GM21576 (cell line): ENCODE measurements at regions not wholly inside any gene's neighbourhood (a gene's known extent, or its start where the extent isn't known, plus 50 kb on each side); places are given as distances from the start of the nearest gene placed in this dataset.
"Not testable (repeated sequence)": the region's sequence is repeated elsewhere in the genome, so short reads cannot be mapped to it uniquely, and the experiment has no call there.

Source experiments
- ATAC-seq: cut with Tn5 transposase; IDR thresholded peaks from one replicate; pipeline ENCODE4 v1.9.1; 2021; ENCODE audit warnings: mild to moderate bottlenecking, moderate library complexity; ENCODE audit not compliant: unreplicated experiment

GRCh38 chr6:134619789-134620188, 301.9 kb upstream of the SGK1 start:
- no peak for ATAC-seq

- ATAC-seq = peak; percentile 76
Observed at GRCh38 chr6:134619077-134619476, 301.2 kb upstream of the SGK1 start.

- ATAC-seq = no peak
Observed at GRCh38 chr6:134614606-134615485, 296.9 kb upstream of the SGK1 start.

DNA sequence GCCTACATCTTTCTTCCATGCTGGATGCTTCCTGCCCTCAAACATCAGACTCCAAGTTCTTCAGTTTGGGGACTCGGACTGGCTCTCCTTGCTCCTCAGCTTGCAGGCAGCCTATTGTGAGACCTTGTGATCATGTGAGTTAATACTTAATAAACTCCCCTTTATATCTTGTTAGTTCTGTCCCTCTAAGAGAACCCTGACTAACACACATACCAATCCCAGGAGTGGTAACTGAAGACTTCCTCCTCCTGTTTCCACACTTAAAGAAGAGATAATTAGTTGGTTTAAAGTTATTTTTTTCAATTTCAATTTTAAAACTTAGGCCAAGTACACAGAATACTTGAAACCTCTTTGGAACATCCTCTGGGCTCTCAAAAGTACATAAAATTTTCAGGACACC, 294.2 kb upstream of the SGK1 start:
- not testable (repeated sequence) for ATAC-seq

- ATAC-seq = no peak
Observed at GRCh38 chr6:134610411-134610810, 292.5 kb upstream of the SGK1 start.

GRCh38 chr6:134609716-134610261, 291.9 kb upstream of the SGK1 start:
- ATAC-seq = no peak

- no peak for ATAC-seq
Observed at GRCh38 chr6:134607411-134607810, 289.5 kb upstream of the SGK1 start.

DNA sequence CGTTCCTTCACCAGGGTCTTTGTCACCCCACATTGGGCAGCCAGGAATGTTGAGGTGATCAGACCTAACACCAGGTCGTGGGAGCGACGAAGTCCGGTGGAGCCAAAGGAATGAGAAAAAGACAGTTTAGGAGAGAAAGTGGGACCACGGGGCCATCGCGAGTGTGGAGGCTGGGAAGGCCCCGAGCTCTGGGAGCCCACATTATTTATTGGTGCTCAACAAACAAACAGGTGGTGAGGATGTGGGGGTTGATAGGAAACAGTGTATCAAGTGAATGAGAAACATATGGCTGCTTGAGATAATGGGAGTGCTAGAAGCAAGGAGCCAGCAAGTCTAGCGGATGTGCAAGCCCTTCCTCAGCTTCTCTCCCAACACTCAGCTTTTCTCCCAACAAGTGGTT, 287.1 kb upstream of the SGK1 start:
- ATAC-seq = no peak

- ATAC-seq = no peak
Observed at GRCh38 chr6:134604014-134604676, 286.2 kb upstream of the SGK1 start.

- no peak for ATAC-seq
Observed at GRCh38 chr6:134603561-134603960, 285.6 kb upstream of the SGK1 start.

- no peak for ATAC-seq
Observed at GRCh38 chr6:134602123-134602522, 284.2 kb upstream of the SGK1 start.

- no peak for ATAC-seq
Observed at GRCh38 chr6:134600671-134601070, 282.8 kb upstream of the SGK1 start.

DNA sequence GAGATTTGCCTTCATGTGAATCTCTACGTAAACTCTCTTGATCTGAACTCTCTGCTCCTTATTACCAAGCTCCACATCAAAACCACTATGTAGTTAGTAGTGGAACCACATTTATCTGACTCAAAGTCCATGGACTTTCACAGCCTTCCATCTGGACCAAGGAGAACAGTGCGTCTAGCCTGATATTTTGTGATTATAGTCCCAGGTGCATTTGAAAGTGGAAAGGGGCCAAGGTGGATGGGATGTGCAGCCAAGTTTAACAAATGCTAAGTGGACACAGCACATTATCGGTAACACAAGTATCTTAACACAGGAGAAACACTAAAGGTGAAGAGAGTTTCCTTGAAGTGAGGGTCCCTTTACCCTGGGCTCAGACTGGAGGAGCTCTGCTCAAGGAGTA, 281.2 kb upstream of the SGK1 start:
- no peak for ATAC-seq

GRCh38 chr6:134596191-134596590, 278.3 kb upstream of the SGK1 start:
- no peak for ATAC-seq

GRCh38 chr6:134594881-134595280, 277.0 kb upstream of the SGK1 start:
- no peak for ATAC-seq

- ATAC-seq = no peak
Observed at GRCh38 chr6:134593887-134594286, 276.0 kb upstream of the SGK1 start.

GRCh38 chr6:134593442-134593841, 275.5 kb upstream of the SGK1 start:
- ATAC-seq = no peak

DNA sequence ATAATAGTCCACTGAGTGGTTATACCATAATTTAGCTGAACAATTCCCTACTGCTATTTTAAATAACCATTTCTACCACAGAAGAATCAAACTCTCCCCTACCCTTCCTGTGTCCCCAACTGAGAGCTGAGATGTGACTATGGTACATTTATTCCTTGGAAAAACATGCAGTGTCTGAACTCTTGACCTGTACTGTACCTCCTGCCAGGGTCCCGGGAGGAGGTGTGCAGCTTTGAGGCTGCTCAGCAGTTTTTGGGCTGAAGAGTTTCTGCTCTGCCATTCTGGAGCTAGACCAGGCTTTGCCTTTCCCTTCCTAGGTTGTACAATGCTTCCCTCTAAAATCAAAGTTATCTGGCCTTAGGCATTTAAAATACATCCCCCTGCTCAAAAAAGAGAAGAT, 275.1 kb upstream of the SGK1 start:
- no peak for ATAC-seq

DNA sequence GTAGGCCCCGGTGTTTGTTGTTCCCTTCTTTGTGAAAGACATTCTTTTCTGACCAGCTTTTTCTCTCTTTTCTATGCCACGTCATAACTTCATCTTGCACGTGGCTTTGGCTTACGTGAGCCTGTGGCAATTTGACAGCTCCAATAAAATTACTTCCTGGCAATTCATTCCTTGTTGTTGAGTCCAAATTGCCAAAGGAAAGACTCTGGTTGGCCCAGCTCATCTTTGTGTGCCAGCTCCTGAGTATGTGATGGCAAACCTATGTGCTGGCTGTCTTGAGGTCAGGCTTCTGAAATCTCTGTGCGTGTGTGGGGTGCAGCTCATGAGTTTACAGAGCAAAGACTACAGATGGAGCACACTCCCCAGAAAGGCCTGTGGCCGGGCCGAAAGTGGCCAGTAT, 272.5 kb upstream of the SGK1 start:
- no peak for ATAC-seq

DNA sequence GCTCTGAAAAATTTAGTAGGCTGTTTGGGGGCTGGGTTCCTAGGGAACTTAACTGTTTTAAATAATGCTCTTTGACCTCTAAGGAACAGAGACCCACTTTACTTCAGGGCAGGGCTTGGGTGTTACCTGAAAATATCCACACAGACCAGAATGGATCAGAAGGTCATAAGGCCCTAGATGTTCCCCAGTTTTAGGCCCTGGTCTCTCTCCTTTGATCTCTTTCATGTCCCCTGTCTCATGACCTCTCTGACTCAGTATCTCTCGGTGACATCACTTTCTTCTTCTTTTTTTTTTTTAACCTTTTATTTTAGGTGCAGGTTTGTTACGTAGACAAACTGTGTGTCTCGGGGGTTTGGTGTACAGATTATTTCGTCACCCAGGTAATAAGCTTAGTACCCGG, 272.1 kb upstream of the SGK1 start:
- no peak for ATAC-seq

DNA sequence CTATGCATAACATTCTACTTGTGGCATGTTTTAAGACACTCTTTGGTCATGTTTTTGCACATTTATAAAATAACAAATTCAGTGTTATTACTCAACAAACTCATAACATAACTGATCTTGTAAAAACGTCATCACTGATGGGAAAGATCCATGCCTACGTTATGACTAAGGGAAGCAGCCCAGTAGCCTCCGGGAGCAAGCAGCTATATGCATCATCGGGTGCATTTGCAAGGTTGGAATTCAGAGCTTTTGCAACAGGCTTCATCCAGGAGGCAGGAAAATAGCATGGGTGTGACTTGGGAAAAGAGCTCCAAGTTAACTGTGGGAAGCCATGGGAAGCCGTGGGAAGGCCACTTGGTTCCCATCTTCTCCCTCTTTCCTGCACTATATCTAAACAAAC, 271.6 kb upstream of the SGK1 start:
- no peak for ATAC-seq

GRCh38 chr6:134588267-134588666, 270.4 kb upstream of the SGK1 start:
- no peak for ATAC-seq
